ENCODE measurements at regions not wholly inside any gene's neighbourhood (a gene's known extent, or its start where the extent isn't known, plus 50 kb on each side); places are given as distances from the start of the nearest gene placed in this dataset.

DNA sequence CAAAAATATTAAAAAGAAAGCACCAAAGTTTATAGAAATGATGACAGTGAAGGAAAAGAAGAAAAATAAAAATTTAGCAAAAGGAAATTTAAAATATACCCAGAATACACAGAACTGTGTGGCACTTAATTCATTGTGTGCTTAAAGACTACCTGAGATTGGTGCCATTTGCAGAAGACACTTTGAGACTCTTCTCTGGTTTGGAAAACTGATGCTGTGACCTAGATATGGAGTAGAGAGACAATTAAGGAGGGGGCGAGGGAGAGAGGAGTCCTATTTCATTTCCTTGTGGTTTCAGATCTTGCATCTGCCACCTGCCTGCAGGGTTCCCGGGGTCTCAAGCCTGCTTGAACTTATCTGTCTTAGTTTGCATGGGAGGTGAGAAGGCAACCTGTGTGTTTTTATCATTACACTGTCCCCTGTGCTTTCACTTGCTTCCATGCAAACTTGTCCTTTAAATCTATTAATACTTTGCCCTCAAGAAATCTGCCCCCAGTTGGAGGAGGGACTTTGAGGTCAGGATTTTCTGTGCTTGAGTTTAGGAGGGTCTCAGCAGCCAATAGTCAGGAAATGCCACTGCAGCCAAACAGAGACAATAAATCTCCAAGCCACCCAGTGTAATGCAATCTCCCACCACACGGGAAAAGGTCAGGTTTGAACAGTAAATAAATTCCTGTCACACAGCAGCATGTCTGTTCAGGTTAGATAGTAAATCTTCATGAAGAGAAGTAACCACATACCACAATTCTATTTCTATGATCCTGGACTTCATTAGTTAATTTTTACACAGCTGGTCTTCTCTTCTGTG, 119.4 kb downstream of the CAND1 start:
- no peak for TF ChIP-seq POLR2A (IDR thresholded peaks at IDR 0.05)
- TF ChIP-seq, protein P1, sequence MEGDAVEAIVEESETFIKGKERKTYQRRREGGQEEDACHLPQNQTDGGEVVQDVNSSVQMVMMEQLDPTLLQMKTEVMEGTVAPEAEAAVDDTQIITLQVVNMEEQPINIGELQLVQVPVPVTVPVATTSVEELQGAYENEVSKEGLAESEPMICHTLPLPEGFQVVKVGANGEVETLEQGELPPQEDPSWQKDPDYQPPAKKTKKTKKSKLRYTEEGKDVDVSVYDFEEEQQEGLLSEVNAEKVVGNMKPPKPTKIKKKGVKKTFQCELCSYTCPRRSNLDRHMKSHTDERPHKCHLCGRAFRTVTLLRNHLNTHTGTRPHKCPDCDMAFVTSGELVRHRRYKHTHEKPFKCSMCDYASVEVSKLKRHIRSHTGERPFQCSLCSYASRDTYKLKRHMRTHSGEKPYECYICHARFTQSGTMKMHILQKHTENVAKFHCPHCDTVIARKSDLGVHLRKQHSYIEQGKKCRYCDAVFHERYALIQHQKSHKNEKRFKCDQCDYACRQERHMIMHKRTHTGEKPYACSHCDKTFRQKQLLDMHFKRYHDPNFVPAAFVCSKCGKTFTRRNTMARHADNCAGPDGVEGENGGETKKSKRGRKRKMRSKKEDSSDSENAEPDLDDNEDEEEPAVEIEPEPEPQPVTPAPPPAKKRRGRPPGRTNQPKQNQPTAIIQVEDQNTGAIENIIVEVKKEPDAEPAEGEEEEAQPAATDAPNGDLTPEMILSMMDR (IDR thresholded peaks at IDR 0.05): peak in 2 of 4 experiments; percentile 16 to 43
